Thoracic aorta (tissue), 2 donors: ENCODE measurements at regions not wholly inside any gene's neighbourhood (a gene's known extent, or its start where the extent isn't known, plus 50 kb on each side); places are given as distances from the start of the nearest gene placed in this dataset.

Experiments
- ATAC-seq: fragments of 150-250 bp; one replicate; pipeline ENCODE4 v1.8.0; 2017; ENCODE audit warnings: low read depth; ENCODE audit not compliant: insufficient number of reproducible peaks, low FRiP score
- DNase-seq: peaks from one replicate; pipeline ENCODE4 v3.0.0-alpha.2; 2020; ENCODE audit warnings: low spot score
- H3K27ac ChIP-seq, 2 donors: fragments of 200-600 bp; sonication (generic); 1 replicate in 1 of 2; 2 replicates in 1 of 2; pipeline ENCODE4 v1.5.1; 2016; ENCODE audit warnings: mild to moderate bottlenecking in 2 of 2, moderate library complexity in 2 of 2
- H3K27me3 ChIP-seq: fragments of 200-600 bp; sonication (generic); replicated peaks from 2 replicates; pipeline ENCODE4 v1.6.0; 2016; ENCODE audit warnings: mild to moderate bottlenecking; ENCODE audit not compliant: insufficient read depth
- H3K36me3 ChIP-seq: fragments of 200-600 bp; sonication (generic); one replicate; pipeline ENCODE4 v1.5.1; 2016
- H3K4me1 ChIP-seq, 2 donors: fragments of 200-600 bp; sonication (generic); 1 replicate in 1 of 2; 2 replicates in 1 of 2; pipeline versions ENCODE4 v1.5.1 to v1.6.0; 2016; ENCODE audit warnings: low read depth in 2 of 2, mild to moderate bottlenecking in 1 of 2; ENCODE audit not compliant: control insufficient read depth in 1 of 2
- H3K4me3 ChIP-seq: fragments of 200-600 bp; sonication (generic); 2 replicates; pipeline ENCODE4 v1.5.1; 2016; ENCODE audit warnings: mild to moderate bottlenecking
- H3K9me3 ChIP-seq: fragments of 200-600 bp; sonication (generic); 2 replicates; pipeline ENCODE4 v1.5.1; 2016
- CTCF ChIP-seq: fragments of 200-600 bp; sonication (generic); IDR thresholded peaks from one replicate; pipeline ENCODE4 v1.5.1; 2019; ENCODE audit warnings: antibody characterized with exemption

- ATAC-seq (no peak), DNase-seq (no peak)
- no peak overlapping the region for H3K27ac ChIP-seq
- H3K27me3 ChIP-seq: no peaks in the 10 kb centered on the region
- no peak for TF ChIP-seq CTCF
- H3K36me3 ChIP-seq: no peaks in the 10 kb centered on the region
- no peak overlapping the region for H3K4me3 ChIP-seq
- no peaks in the 10 kb centered on the region for H3K4me1 ChIP-seq
- no peaks in the 10 kb centered on the region for H3K9me3 ChIP-seq
These were observed 764.9 kb downstream of the TMEM182 start for GRCh38 chr2:103526757-103527156.

GRCh38 chr2:103527278-103527677, 765.4 kb downstream of the TMEM182 start:
- Histone ChIP-seq H3K36me3 (no peaks in the 10 kb centered on the region), H3K4me3 (no peak overlapping the region), H3K27me3 (no peaks in the 10 kb centered on the region), H3K9me3 (no peaks in the 10 kb centered on the region), H3K27ac (no peak overlapping the region), H3K4me1 (no peaks in the 10 kb centered on the region)
- no peak for ATAC-seq
- no peak for TF ChIP-seq CTCF
- DNase-seq: no peak

GRCh38 chr2:103529798-103530502, 768.1 kb downstream of the TMEM182 start:
- TF ChIP-seq CTCF: no peak
- Histone ChIP-seq H3K4me3 (no peak overlapping the region), H3K27ac (no peak overlapping the region), H3K4me1 (no peaks in the 10 kb centered on the region), H3K9me3 (no peaks in the 10 kb centered on the region), H3K27me3 (no peaks in the 10 kb centered on the region), H3K36me3 (no peaks in the 10 kb centered on the region)
- DNase-seq: no peak
- ATAC-seq: no peak

- H3K4me3 ChIP-seq: no peak overlapping the region
- no peak for TF ChIP-seq CTCF
- no peaks in the 10 kb centered on the region for H3K36me3 ChIP-seq
These were observed 790.9 kb downstream of the TMEM182 start for GRCh38 chr2:103552775-103553174.

GRCh38 chr2:103594823-103595222, 833.0 kb downstream of the TMEM182 start:
- DNase-seq (no peak), ATAC-seq (no peak)
- Histone ChIP-seq H3K27ac (no peak overlapping the region), H3K4me3 (no peak overlapping the region), H3K9me3 (peaks cover 4% of the 10 kb centered on the region), H3K36me3 (no peaks in the 10 kb centered on the region), H3K4me1 (no peaks in the 10 kb centered on the region), H3K27me3 (no peaks in the 10 kb centered on the region)
- TF ChIP-seq CTCF: no peak

More at GRCh38 chr2:103552775-103553174, 790.9 kb downstream of the TMEM182 start:
- H3K27me3 ChIP-seq: no peaks in the 10 kb centered on the region
- DNase-seq: no peak
- no peaks in the 10 kb centered on the region for H3K9me3 ChIP-seq
- H3K27ac ChIP-seq: no peak overlapping the region
- no peaks in the 10 kb centered on the region for H3K4me1 ChIP-seq
- ATAC-seq: no peak
